BE2C (cell line): ENCODE measurements at regions not wholly inside any gene's neighbourhood (a gene's known extent, or its start where the extent isn't known, plus 50 kb on each side); places are given as distances from the start of the nearest gene placed in this dataset.
A peak's percentile ranks its signal among the peaks of the same experiment; 100 is the strongest.

Experiments used
- DNase-seq: peaks from one replicate; pipeline ENCODE4 v3.0.0-alpha.2; 2020
- H3K27me3 ChIP-seq: fragments of 250-450 bp; sonication (Bioruptor Pico); 2 replicates; pipeline ENCODE4 v1.5.1; 2020; ENCODE audit warnings: mild to moderate bottlenecking
- H3K36me3 ChIP-seq: fragments of 250-450 bp; sonication (Bioruptor Pico); 2 replicates; pipeline ENCODE4 v1.5.1; 2020; ENCODE audit warnings: mild to moderate bottlenecking
- H3K4me1 ChIP-seq: fragments of 250-450 bp; sonication (Bioruptor Pico); 2 replicates; pipeline ENCODE4 v1.5.1; 2020
- H3K4me3 ChIP-seq: 2 replicates; pipeline ENCODE4 v1.5.1; 2011; ENCODE audit warnings: low read depth, low read length
- H3K9me3 ChIP-seq: fragments of 250-450 bp; sonication (Bioruptor Pico); 2 replicates; pipeline ENCODE4 v1.5.1; 2020
- CTCF ChIP-seq: IDR thresholded peaks from 2 replicates; pipeline ENCODE4 v1.5.1; 2012; ENCODE audit warnings: mild to moderate bottlenecking, low read depth, low read length

GRCh38 chr17:56648321-56648720, 54.8 kb downstream of the NOG start:
- TF ChIP-seq CTCF, result no peak
- Histone ChIP-seq H3K9me3 (no peaks in the 10 kb centered on the region), H3K4me1 (no peaks in the 10 kb centered on the region), H3K27me3 (0 out of 2 replicates have a peak, but pooled peaks cover 3% of the 10 kb centered on the region), H3K36me3 (no peaks in the 10 kb centered on the region), H3K4me3 (no peak overlapping the region)
- no peak for DNase-seq

- Histone ChIP-seq H3K4me1 (no peaks in the 10 kb centered on the region), H3K27me3 (0 out of 2 replicates have a peak, but pooled peaks cover 3% of the 10 kb centered on the region), H3K36me3 (no peaks in the 10 kb centered on the region), H3K9me3 (no peaks in the 10 kb centered on the region), H3K4me3 (no peak overlapping the region)
- no peak for DNase-seq
- no peak for TF ChIP-seq CTCF
These were observed 55.3 kb downstream of the NOG start for GRCh38 chr17:56648806-56649205.

- no peak overlapping the region for H3K4me3 ChIP-seq
- no peaks in the 10 kb centered on the region for H3K9me3 ChIP-seq
- TF ChIP-seq CTCF, result no peak
- H3K36me3 ChIP-seq, result no peaks in the 10 kb centered on the region
- DNase-seq, result no peak
- peaks cover 8% of the 10 kb centered on the region; the same call in 1 of the 2 replicates for H3K27me3 ChIP-seq
- H3K4me1 ChIP-seq, result no peaks in the 10 kb centered on the region
These were observed 59.1 kb downstream of the NOG start for GRCh38 chr17:56652628-56653027.

- peaks cover 6% of the 10 kb centered on the region; the same call in 1 of the 2 replicates for H3K27me3 ChIP-seq
- H3K4me1 ChIP-seq, result no peaks in the 10 kb centered on the region
- no peak overlapping the region for H3K4me3 ChIP-seq
- no peaks in the 10 kb centered on the region for H3K36me3 ChIP-seq
- no peak for DNase-seq
- H3K9me3 ChIP-seq, result no peaks in the 10 kb centered on the region
- peak; percentile 51 for TF ChIP-seq CTCF
These were observed 60.4 kb downstream of the NOG start for GRCh38 chr17:56653877-56654276.

GRCh38 chr17:56656701-56657327, 63.3 kb downstream of the NOG start:
- H3K27me3 ChIP-seq, result peaks cover 6% of the 10 kb centered on the region; the same call in 1 of the 2 replicates
- H3K4me1 ChIP-seq, result no peaks in the 10 kb centered on the region
- no peak for DNase-seq
- no peaks in the 10 kb centered on the region for H3K36me3 ChIP-seq
- no peaks in the 10 kb centered on the region for H3K9me3 ChIP-seq
- no peak overlapping the region for H3K4me3 ChIP-seq
- no peak for TF ChIP-seq CTCF

- Histone ChIP-seq H3K4me1 (no peaks in the 10 kb centered on the region), H3K27me3 (peaks cover 6% of the 10 kb centered on the region; the same call in 1 of the 2 replicates), H3K9me3 (no peaks in the 10 kb centered on the region), H3K36me3 (no peaks in the 10 kb centered on the region), H3K4me3 (no peak overlapping the region)
- DNase-seq, result no peak
- TF ChIP-seq CTCF, result no peak
These were observed 65.1 kb downstream of the NOG start for GRCh38 chr17:56658648-56659047.
